ENCODE measurements at regions not wholly inside any gene's neighbourhood (a gene's known extent, or its start where the extent isn't known, plus 50 kb on each side); places are given as distances from the start of the nearest gene placed in this dataset.
"Not testable (repeated sequence)": the region's sequence is repeated elsewhere in the genome, so short reads cannot be mapped to it uniquely, and the experiment has no call there.

DNA sequence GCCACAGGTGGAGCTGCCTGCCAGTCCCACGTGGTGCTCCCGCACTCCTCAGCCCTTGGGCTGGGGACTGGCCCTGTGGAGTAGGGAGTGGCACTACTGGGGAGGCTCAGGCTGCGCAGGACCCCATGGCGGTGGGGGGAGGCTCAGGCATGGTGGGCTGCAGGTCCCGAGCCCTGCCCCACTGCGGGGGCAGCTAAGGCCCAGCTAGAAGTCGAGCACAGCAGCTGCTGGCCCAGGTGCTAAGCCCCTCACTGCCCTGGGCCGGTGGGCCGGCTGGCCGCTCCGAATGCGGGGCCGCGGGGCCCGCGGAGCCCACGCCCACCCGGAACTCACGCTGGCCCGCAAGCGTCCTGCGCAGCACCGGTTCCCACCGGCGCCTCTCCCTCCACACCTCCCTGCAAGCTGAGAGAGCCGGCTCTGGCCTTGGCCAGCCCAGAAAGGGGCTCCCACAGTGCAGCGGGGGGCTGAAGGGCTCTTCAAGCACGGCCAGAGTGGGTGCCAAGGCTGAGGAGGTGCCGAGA lies 76.5 kb upstream of the RGS1 start:
- TF ChIP-seq, protein P1, sequence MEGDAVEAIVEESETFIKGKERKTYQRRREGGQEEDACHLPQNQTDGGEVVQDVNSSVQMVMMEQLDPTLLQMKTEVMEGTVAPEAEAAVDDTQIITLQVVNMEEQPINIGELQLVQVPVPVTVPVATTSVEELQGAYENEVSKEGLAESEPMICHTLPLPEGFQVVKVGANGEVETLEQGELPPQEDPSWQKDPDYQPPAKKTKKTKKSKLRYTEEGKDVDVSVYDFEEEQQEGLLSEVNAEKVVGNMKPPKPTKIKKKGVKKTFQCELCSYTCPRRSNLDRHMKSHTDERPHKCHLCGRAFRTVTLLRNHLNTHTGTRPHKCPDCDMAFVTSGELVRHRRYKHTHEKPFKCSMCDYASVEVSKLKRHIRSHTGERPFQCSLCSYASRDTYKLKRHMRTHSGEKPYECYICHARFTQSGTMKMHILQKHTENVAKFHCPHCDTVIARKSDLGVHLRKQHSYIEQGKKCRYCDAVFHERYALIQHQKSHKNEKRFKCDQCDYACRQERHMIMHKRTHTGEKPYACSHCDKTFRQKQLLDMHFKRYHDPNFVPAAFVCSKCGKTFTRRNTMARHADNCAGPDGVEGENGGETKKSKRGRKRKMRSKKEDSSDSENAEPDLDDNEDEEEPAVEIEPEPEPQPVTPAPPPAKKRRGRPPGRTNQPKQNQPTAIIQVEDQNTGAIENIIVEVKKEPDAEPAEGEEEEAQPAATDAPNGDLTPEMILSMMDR (IDR thresholded peaks at IDR 0.05; ENCODE audit: insufficient read depth, low read length, poor library complexity, severe bottlenecking), result not testable (repeated sequence)
- not testable (repeated sequence) for TF ChIP-seq EZH2phosphoT487 (conservative IDR thresholded peaks at IDR 0.05; ENCODE audit: low read length)
